ENCODE measurements at regions not wholly inside any gene's neighbourhood (a gene's known extent, or its start where the extent isn't known, plus 50 kb on each side); places are given as distances from the start of the nearest gene placed in this dataset.

GRCh38 chr17:34782271-34782670 lies 179.0 kb downstream of the CCT6B start:
- Mint-ChIP-seq H3K9me3 (ENCODE audit: unreplicated experiment) (peaks cover 30% of the 10 kb centered on the region), H3K4me3 (ENCODE audit: unreplicated experiment) (no peak overlapping the region), H3K27me3 (ENCODE audit: insufficient read depth, unreplicated experiment) (no peaks in the 10 kb centered on the region), H3K36me3 (ENCODE audit: insufficient read depth, unreplicated experiment) (no peaks in the 10 kb centered on the region), H3K4me1 (ENCODE audit: insufficient read depth, unreplicated experiment) (no peaks in the 10 kb centered on the region), H3K27ac (ENCODE audit: low read depth, unreplicated experiment) (no peak overlapping the region)
- intact Hi-C loops (cut with micrococcal nuclease): no loop called here
- ChIA-PET POLR2A (no interaction called here), CTCF (interaction anchor here (0.8 kb wide), 1 partner anchor 1603 kb away, joined by 3 read pairs; no protein-coding TSS in a partner anchor)
- BruUV-seq (replicated peaks): no TSS peak
- no peak for DNase-seq (ENCODE audit: unreplicated experiment)
- TF ChIP-seq, protein P1, sequence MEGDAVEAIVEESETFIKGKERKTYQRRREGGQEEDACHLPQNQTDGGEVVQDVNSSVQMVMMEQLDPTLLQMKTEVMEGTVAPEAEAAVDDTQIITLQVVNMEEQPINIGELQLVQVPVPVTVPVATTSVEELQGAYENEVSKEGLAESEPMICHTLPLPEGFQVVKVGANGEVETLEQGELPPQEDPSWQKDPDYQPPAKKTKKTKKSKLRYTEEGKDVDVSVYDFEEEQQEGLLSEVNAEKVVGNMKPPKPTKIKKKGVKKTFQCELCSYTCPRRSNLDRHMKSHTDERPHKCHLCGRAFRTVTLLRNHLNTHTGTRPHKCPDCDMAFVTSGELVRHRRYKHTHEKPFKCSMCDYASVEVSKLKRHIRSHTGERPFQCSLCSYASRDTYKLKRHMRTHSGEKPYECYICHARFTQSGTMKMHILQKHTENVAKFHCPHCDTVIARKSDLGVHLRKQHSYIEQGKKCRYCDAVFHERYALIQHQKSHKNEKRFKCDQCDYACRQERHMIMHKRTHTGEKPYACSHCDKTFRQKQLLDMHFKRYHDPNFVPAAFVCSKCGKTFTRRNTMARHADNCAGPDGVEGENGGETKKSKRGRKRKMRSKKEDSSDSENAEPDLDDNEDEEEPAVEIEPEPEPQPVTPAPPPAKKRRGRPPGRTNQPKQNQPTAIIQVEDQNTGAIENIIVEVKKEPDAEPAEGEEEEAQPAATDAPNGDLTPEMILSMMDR (IDR thresholded peaks at IDR 0.05; ENCODE audit: unreplicated experiment): no peak

GRCh38 chr17:34781571-34782108 lies 179.6 kb downstream of the CCT6B start:
- ChIA-PET CTCF (interaction anchor here (0.8 kb wide), 1 partner anchor 10 kb away, joined by 5 read pairs; no protein-coding TSS in a partner anchor), POLR2A (no interaction called here)
- Mint-ChIP-seq H3K4me1 (ENCODE audit: insufficient read depth, unreplicated experiment) (no peaks in the 10 kb centered on the region), H3K27ac (ENCODE audit: low read depth, unreplicated experiment) (no peak overlapping the region), H3K36me3 (ENCODE audit: insufficient read depth, unreplicated experiment) (no peaks in the 10 kb centered on the region), H3K4me3 (ENCODE audit: unreplicated experiment) (no peak overlapping the region), H3K9me3 (ENCODE audit: unreplicated experiment) (peaks cover 36% of the 10 kb centered on the region), H3K27me3 (ENCODE audit: insufficient read depth, unreplicated experiment) (no peaks in the 10 kb centered on the region)
- intact Hi-C loops (cut with micrococcal nuclease): no loop called here
- TF ChIP-seq, protein P1 (IDR thresholded peaks at IDR 0.05; ENCODE audit: unreplicated experiment): no peak
- no TSS peak for BruUV-seq (replicated peaks)
- DNase-seq (ENCODE audit: unreplicated experiment): no peak

GRCh38 chr17:34781071-34781470 lies 180.2 kb downstream of the CCT6B start:
- no peak for DNase-seq (ENCODE audit: unreplicated experiment)
- no peaks in the 10 kb centered on the region for H3K4me1 Mint-ChIP-seq (ENCODE audit: insufficient read depth, unreplicated experiment)
- H3K9me3 Mint-ChIP-seq (ENCODE audit: unreplicated experiment): peaks cover 40% of the 10 kb centered on the region
- no peaks in the 10 kb centered on the region for H3K36me3 Mint-ChIP-seq (ENCODE audit: insufficient read depth, unreplicated experiment)
- intact Hi-C loops (cut with micrococcal nuclease): no loop called here
- no peak overlapping the region for H3K27ac Mint-ChIP-seq (ENCODE audit: low read depth, unreplicated experiment)
- POLR2A ChIA-PET: no interaction called here
- TF ChIP-seq, protein P1 (IDR thresholded peaks at IDR 0.05; ENCODE audit: unreplicated experiment): no peak
- BruUV-seq (replicated peaks): no TSS peak
- CTCF ChIA-PET: interaction anchor here (0.8 kb wide), 1 partner anchor 10 kb away, joined by 5 read pairs; no protein-coding TSS in a partner anchor
- H3K4me3 Mint-ChIP-seq (ENCODE audit: unreplicated experiment): no peak overlapping the region
- H3K27me3 Mint-ChIP-seq (ENCODE audit: insufficient read depth, unreplicated experiment): no peaks in the 10 kb centered on the region

- TF ChIP-seq, protein P1 (IDR thresholded peaks at IDR 0.05; ENCODE audit: unreplicated experiment): no peak
- intact Hi-C loops (cut with micrococcal nuclease): no loop called here
- BruUV-seq (replicated peaks): no TSS peak
- ChIA-PET POLR2A (no interaction called here), CTCF (no interaction called here)
- Mint-ChIP-seq H3K27me3 (ENCODE audit: insufficient read depth, unreplicated experiment) (no peaks in the 10 kb centered on the region), H3K36me3 (ENCODE audit: insufficient read depth, unreplicated experiment) (no peaks in the 10 kb centered on the region), H3K4me1 (ENCODE audit: insufficient read depth, unreplicated experiment) (no peaks in the 10 kb centered on the region), H3K27ac (ENCODE audit: low read depth, unreplicated experiment) (no peak overlapping the region), H3K4me3 (ENCODE audit: unreplicated experiment) (no peak overlapping the region), H3K9me3 (ENCODE audit: unreplicated experiment) (peaks cover 46% of the 10 kb centered on the region)
- DNase-seq (ENCODE audit: unreplicated experiment): no peak
Measured at GRCh38 chr17:34780438-34780837, 180.8 kb downstream of the CCT6B start.

All from MCF 10A (cell line).